NCI-H82 treated with DMSO at 0.1 percent for 48 hours (cell line): ENCODE measurements at regions not wholly inside any gene's neighbourhood (a gene's known extent, or its start where the extent isn't known, plus 50 kb on each side); places are given as distances from the start of the nearest gene placed in this dataset.
"Not testable (repeated sequence)": the region's sequence is repeated elsewhere in the genome, so short reads cannot be mapped to it uniquely, and the experiment has no call there.

ENCODE experiments used
- DNase-seq: peaks from one replicate; lab custom pipeline; 2025; ENCODE audit not compliant: unreplicated experiment; lab: John Stamatoyannopoulos, UW

DNA sequence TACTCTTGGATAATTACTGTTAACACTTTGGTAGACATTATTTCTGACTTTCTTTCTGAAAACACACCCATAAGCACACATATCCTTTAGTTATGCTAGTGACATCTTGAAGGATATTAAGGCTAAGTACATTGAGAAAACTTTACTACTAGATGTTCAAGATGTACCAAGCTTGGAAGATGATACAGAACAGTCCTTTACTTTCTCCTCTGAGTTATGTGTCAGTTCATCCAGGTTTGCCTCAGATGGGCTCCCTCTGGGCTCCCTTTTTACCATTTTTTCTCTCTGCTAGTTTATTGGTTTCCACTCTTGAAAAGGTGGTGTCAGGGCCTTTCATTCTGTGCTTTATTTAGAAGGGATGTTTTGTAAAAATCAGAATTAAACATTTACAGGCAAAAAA is 172.3 kb downstream of the S1PR1 start:
- no peak for DNase-seq

DNA sequence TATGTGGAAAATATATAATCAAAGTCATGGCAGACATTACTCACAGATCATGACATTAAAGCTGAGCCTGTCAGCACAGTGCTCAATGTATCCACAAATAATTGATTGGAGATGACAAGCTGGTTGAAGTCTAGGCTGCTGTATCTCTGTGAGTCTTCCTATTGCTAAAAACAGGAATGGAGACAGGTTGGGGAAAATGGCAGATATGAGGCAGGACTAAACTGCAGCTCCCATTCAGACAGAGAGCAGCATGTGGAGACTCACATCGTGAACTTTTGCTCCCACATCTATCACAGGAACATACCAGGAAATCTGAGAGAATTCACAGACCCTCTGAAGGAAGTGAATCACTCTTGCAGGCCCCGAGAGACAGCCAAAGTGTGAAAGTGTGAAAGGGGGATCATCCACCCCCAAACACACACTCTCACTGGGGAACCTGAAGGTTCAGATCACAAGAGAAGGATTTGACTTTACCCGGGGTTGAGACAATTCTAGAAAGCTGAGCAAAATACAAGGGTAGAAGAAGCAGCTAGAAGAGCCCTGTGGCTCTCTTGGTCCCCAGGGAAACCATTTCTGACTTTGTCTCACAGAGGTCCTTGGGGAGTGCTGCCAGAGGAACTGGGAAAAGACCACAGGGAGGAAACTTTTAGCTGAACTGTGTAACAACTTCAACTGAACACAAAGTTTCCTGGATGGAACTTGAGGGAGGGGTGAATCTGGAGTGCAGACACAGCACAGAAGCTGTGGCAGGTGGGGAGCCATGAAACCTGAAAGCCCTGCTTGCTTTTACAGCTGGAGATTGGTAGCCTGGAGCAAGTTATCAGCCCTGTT is 173.4 kb downstream of the S1PR1 start:
- DNase-seq, result no peak

DNA sequence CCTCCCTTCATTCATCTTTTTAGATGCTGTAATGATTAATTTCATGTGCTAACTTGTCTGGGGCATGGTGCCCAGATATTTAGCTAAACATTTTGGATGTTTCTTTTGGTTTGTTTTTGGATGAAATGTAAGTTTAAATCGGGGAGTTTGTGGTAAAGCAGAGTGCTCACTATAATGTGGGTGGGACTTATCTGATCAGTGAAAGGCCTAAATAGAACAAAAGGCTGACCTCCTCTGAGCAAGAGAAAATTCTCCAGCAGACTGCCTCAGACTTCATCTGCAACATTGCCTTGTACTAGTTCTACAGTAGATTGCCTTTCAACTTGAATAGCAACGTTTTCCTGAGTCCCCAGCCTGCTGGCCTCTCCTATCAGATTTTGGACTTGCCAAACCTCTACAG is 183.6 kb downstream of the S1PR1 start:
- DNase-seq, result no peak

DNA sequence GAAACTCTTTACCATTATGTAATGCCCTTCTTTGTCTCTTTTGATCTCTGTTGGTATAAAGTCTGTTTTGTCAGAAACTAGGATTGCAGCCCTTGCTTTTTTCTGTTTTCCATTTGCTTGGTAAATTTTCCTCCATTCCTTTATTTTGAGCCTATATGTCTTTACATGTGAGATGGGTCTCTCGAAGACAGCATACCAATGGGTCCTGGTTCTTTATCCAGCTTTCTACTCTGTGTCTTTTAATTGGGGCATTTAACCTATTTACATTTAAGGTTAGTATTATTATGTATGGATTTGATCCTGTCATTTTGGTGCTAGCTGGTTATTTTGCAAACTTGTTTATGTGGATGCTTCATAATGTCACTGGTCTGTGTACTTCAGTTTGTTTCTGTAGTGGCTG is 191.3 kb downstream of the S1PR1 start:
- DNase-seq, result not testable (repeated sequence)

DNA sequence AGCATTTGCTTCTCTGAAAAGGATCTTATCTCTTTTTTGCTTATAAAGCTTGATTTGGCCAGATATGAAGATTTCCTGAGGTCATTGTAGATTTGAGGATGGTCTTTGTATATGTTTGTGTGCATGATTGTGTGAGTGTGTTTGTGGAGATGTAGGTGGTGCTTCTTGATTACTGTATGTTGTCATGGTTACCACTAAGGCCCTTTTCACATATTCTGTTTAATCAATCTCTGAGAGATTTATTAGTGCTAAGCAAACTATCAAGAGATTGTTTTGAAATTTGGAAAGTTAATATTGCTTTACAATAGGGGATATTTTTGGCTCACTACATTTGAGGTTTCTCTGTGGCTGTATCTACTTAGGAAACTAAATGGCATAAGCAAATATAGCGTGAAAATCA is 191.7 kb downstream of the S1PR1 start:
- no peak for DNase-seq

DNA sequence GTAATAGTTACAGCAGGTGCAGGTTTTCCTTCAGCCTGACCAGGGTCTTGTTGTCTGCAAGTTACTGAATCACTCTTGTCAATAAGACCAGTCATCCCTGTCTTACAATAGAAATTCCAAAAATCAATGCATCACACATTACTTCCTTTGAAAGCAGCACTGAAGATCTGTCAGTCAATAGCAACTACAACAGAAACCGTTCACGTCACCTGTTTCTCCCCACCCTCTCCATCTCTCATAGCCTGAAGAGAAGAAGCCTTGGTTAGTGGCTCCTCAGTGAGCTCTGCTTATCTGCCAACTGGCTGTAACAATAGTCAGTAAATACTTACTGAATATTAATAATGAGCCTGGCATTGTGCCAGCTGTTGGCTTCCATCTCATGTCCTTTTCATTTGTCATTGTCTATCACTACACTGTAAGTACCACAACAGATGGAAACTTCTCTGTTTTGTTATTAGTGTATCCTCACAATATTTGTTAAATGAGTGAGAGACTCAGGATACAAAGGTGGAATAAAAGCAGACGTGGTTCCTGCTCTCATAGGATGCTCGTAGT is 195.2 kb downstream of the S1PR1 start:
- no peak for DNase-seq

DNA sequence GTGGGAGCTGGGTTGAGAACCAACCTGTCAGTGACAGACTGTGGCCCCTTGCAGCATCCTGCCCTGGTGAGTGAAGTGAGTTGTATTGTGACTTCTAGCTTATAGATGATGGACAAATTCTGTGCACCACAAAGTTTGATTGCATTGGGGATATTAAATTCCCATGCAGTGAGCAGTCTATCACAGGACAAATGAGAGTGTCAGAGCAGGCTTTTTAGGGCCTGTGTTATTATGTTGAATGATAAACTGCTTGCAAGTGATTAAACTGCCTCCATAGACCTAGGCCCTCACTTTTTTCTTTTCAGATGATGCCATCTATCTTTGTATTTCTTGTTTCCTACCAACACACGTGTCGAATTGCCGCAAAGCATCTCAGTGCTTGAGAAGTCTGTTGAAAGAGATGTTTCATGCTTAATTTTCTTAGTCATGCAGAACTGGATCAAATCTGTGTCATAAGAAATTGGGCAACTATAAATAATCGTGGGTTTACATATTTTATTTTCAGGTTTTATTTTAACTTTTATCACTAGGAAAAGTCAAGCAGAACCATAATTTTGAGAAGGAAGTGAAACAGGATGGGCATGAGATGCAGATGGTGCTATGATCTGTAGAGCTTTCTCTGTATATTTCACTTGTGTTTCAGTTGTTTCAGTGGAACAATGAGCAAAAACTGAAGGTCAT is 199.2 kb downstream of the S1PR1 start:
- no peak for DNase-seq

DNA sequence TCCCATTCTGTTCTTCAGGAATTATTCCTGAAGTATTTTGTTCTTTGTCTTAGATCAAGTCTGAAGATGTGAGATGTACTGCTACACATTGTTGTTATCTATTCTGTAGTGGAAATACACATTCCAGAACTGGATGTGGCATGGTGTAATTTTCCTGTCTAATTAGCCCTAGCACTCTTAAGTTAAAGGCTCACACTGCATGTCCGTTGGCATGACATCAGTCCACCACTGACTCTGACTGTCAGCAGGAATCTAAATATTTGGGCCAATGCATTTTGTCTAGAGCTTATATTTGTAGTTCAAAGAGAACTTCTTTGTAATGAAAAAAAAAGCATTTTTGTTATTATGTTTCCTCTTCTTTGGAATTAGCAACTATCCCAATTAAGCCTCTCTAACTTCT is 201.0 kb downstream of the S1PR1 start:
- DNase-seq, result no peak

DNA sequence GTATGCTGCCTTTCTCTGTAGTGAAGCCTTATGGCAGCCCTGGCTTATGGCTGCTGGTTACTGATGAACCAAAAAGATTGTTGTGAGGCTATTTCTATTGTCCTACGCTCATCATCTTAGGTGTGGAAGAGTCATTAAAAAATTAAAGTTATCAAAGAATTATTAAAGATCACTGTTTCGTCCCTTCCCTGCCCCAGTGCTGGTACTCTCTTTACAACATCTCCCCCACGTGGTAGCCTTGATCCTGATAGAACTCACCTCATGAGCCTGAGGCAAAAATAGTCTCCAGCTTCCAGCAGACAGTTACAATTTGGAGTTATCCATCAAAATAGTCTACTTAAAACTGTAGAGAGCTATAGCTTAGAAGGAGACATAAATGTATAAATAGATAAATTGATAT is 201.5 kb downstream of the S1PR1 start:
- no peak for DNase-seq

DNA sequence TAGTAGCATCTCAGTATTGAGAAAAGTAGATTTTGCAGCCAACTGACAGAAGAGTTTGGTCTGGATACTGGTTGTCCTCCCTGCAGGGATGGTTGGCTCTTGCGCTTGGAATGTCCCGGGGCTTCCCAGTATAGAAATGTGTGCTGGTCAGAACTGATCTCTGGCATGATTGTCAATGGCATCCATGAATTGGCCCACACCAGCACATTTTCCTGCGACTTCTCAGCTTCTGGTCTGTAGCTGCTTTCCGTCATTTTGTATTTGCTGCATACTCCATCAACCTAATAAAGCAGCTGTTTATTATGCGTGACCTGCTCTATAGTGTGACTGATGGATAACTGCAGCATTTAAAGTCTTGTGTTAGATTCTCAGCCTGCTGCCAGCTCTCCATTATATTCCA is 203.7 kb downstream of the S1PR1 start:
- DNase-seq, result no peak

DNA sequence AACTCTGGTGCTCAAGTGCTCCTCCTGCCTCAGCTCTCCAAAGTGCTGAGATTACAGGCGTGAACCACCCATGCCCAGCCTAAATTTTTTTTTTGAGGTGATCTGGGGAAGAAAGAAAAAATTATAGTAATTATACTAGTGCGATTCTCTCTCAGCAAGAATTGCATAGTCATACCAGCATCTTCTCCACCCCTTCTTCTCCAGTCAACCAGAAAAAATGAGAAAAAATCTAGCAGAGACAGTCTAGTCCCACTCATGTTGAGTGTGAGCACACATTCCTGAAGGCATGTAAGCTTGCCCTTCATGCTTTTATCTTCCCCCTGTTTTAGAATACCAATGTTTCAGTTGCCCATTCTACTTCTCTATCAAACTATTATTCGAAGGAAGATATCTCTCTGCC is 207.6 kb downstream of the S1PR1 start:
- DNase-seq, result no peak

DNA sequence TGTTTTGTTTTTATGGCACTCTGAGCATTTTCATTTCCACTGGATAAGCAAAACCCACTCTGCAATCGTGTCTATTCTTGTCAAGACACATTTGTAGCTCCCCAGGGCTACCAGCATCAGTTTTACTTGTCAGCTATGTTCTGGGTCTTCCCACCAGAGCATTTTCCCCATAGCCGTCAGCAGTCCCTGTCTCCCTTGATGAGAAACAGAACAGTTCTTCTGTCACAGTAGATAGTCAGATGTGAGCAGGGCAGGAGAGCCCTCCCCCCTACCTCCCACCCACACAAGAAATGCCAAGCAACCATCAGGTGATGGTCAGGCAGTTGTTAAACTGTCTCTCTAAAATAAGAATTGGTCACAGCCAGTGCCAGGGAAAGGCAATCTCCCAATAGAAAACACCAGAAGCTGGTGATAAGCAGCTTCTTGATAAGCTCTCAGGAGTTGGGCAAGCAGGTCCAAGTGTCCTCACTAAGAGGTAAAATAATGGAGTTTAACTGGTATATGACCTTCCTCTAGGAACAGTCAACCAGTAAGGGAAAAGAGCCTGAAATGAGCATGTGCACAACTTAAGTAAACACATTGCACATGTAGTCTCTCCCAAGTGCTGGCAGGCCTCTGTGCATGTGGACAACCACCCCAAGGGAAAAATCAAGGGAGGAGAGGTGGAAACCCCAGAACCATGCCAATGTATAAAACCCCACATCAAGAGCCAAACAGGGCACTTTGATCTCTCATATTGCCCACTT is 208.2 kb downstream of the S1PR1 start:
- no peak for DNase-seq

DNA sequence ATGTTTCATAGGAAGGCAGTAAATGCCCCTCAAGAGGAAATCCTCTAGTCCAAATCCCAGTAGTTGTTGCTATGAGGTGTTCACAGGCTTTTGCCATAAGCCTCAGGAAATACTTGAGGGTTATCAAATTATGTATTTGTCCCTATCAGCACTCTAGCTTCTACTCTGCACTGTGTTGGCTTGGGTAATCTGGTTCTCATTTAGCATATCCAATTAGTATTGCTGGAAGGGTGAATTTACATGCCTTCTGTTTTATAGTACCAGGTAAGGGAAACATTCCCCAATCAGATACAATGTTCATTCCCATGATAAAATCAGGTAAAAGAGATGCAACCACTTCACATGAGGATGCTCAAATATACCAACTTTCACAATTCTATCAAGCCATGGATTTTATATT is 211.2 kb downstream of the S1PR1 start:
- no peak for DNase-seq

DNA sequence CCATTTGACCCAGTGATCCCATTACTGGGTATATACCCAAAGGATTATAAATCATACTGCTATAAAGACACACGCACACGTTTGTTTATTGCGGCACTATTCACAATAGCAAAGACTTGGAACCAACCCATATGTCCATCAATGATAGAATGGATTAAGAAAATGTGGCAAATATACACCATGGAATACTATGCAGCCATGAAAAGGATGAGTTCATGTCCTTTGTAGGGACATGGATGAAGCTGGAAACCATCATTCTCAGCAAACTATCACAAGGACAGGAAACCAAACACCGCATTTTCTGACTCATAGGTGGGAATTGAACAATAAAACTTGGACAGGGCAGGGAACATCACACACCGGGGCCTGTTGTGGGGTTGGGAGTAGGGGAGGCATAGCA is 213.9 kb downstream of the S1PR1 start:
- DNase-seq, result not testable (repeated sequence)

DNA sequence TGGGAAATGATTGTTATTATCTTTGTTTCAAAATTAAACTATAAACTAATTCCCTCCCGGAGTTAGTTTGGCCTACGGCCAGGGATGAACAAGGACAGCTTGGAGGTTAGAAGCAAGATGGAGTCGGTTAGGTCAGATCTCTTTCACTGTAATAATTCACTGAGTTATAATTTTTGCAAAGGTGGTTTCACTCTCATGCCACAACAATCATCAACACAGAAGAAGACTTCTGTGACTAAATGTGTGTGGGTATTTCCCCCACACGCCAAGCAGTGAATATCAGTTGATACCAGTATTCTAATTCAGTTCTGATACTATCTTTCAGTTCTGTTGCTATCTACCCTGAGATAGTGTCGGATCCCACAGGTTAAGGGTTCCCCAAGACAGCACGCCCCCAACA is 215.1 kb downstream of the S1PR1 start:
- DNase-seq, result no peak

DNA sequence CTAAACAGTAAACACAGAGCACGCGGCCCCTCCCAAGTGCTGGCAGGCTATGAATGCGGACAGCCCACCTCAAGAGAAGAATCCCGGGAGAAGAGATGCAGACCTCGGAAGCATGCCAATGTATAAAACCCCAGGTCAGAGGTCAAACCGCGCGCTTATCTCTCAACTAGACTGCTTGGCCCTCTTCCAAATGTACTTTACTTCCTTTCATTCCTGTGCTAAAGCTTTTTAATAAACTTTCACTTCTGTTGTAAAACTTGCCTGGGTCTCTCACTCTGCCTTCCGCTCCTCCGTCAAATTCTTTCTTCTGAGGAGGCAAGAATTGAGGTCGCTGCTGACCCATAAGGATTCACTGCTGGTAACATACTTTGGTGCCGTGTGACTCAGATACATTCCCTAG is 216.0 kb downstream of the S1PR1 start:
- no peak for DNase-seq

DNA sequence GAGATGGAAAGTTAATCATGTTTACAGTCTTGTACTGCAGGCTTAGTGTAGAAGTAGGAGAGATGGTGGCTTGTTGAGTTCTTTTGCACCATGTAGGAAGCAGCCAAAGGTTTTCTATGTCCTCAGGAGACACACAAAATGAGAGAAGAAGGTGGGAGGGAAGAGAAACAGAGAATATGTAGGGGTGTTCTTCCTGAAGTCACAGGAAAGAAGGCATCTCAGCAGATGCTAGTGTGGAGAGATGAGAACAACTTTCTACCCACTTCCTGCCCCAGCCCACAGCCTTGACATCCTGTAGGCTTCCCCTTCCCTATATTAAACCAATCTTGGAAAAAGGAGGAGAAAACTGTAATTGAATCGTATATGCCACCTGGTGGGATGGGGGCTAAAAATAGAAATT is 217.0 kb downstream of the S1PR1 start:
- no peak for DNase-seq

DNA sequence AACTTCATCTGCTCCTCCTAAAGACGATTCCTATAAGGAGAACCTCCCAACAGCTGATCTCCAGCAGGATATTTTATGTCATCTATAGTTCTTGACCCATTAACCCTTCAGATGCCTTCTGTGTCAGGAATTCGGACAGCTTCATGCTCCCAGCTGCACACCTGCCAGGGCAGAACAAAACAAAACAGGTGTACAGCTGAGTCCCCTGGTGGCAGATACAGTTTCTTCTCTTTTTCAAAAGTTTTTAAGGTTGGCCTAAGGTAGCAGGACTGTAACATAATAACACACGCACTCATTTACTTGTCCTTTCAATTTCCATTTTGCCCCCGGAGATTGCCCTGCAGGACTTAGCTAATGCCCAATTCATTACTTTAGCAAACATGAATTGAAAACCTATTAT is 218.3 kb downstream of the S1PR1 start:
- DNase-seq, result no peak

DNA sequence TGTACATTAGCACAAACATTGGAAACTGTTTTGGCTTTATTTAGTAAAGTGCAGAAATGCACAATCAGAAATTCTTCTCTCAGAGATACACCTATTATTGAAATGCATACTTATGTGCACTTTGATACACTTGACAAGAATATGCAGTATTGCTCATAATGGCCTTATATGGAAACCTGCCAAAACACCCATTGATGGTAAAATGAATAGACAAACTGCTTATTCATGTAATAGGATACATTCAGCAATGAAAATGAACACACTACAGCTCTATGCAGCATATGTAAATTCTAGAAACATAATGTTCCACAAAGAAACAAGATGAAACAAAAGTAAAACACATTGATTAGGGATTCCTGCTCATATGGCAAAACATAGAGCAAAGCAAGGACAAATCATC is 223.9 kb downstream of the S1PR1 start:
- no peak for DNase-seq

DNA sequence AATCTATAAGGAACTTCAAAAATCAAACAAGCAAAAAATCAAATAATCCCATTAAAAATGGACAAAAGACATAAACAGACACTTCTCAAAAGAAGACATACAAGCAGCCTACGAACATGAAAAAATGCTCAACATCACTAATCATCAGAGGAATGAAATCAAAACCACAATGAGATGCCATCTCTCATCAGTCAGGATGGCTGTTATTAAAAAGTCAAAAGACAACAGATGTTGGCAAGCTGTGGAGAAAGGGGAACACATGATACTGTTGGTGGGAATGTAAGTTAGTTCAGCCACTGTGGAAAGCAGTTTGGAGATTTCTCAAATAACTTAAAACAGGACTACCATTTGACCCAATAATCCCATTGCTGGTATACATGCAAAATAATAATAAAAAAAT is 226.4 kb downstream of the S1PR1 start:
- no peak for DNase-seq

DNA sequence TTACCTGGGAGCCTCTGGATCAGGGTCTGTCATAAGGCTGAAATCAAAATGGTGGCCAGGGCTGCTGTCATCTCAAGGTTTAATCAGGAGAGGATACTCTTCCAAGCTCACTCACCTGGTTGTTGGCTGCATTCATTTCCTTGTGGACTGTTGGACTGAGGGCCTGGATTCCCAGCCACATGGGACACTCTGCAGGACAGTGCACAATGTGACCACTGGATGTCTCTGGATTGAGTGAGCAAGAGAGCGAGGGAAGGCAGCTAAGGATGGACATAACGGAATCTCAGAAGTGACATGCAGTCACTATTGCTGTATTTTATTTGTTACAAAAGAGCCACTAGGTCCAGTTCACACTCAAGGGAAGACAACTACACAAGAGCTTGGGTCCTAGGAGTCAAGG is 229.1 kb downstream of the S1PR1 start:
- no peak for DNase-seq
